ENCODE measurements at regions not wholly inside any gene's neighbourhood (a gene's known extent, or its start where the extent isn't known, plus 50 kb on each side); places are given as distances from the start of the nearest gene placed in this dataset.

DNA sequence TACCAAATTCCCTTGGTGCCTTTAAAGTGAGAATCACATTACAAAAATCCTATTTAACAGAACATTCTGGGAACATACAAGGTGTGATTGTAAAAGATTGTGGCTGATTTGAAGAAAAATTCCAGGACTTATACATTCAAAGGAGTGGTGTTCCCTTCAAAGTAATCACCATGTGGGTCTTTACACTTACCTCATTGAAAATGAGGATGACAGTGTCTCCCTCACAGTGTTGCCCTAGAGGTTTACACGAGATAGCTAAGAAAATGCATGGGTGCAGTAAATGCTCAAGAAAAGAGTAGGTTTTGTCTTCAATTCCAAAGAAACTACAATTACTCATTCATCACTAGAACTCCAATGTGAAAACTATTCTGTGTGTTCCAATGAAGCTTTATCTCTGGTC lies 331.5 kb downstream of the SLC4A3 start:
- Histone ChIP-seq H3K4me3 (ENCODE audit: low read depth, low read length) (no peak overlapping the region), H3K4me1 (ENCODE audit: insufficient read depth) (no peaks in the 10 kb centered on the region), H3K36me3 (ENCODE audit: insufficient read depth) (no peaks in the 10 kb centered on the region), H3K27ac (ENCODE audit: low read depth) (no peak overlapping the region)
- 82% methylated on average over 1 of the region's 1 CpG for WGBS
- no peak for DNase-seq (ENCODE audit: extremely low spot score)

DNA sequence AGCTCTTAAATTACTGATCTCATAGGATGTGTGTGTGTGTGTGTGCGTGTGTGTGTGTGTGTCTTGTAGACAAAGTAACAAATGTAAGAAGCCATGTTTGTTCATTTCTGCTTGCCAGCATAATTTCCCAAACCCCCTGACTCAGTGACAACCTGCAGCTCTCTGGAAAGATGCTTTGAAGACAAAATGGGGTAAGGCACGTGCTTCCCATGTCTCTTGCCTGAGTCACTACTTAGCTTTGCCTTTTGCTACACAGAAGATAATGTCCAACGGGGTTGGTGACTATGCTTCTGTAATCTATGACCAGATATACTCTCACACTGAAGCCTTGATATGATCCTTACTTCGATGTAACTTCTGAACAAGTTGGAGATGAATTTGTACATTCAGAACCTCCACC lies 332.0 kb downstream of the SLC4A3 start:
- WGBS = 74% methylated on average over 4 of the region's 4 CpGs
- H3K36me3 ChIP-seq (ENCODE audit: insufficient read depth) = no peaks in the 10 kb centered on the region

DNA sequence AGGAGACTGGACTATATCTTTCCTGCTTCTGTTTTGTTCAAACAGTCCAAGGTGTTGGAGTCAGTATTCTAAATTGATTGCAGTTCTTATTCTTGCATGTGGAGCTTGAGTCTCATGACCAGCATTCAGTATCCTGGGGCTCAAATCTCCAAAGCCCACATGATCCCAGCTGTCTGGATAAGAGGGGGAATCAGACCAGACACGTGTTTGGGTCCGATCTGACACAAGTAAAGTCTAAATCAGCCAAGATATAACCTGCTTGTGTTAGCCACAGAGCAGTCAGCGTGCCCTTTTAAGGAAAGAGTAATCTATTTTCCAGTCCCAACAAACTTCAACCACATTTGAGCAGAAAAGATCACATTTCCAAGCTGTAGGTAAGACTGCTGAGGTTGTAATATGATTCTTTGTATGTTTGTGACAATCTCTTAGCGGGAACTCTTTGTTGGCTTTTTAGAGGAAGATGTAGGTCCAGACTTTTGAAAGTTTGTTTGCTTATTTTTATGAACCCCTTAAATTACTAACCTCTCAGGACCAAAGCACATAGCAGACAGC lies 334.6 kb downstream of the SLC4A3 start:
- no peak for DNase-seq (ENCODE audit: extremely low spot score)
- no peak overlapping the region for H3K4me3 ChIP-seq (ENCODE audit: low read depth, low read length)
- 45% methylated on average over 4 of the region's 4 CpGs for WGBS
- no peaks in the 10 kb centered on the region for H3K4me1 ChIP-seq (ENCODE audit: insufficient read depth)
- no peaks in the 10 kb centered on the region for H3K36me3 ChIP-seq (ENCODE audit: insufficient read depth)
- H3K27ac ChIP-seq (ENCODE audit: low read depth) = no peak overlapping the region

More for the DNA sequence above, 332.0 kb downstream of the SLC4A3 start:
- Histone ChIP-seq H3K4me3 (ENCODE audit: low read depth, low read length) (no peak overlapping the region), H3K4me1 (ENCODE audit: insufficient read depth) (no peaks in the 10 kb centered on the region), H3K27ac (ENCODE audit: low read depth) (no peak overlapping the region)
- DNase-seq (ENCODE audit: extremely low spot score) = no peak

DNA sequence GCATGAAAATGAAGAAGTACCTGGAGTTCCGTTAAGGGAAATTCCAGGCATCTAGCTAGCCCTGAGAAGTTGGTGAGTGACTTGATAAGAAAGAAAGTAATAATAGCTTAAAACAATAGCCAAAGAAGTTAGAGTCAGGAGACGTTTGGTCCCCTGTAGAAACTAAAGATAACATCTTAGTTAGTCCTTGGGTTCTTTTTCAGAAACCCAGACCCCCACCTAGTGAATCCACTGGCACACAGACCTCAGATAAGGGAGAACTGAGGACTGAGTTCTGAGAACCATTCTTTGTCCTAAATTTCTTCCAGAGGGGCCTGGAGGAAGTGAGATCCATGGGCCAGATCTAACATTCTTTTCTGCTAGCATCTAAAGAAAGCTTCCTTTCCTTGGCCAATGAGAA lies 335.4 kb downstream of the SLC4A3 start:
- DNase-seq (ENCODE audit: extremely low spot score) = no peak

DNA sequence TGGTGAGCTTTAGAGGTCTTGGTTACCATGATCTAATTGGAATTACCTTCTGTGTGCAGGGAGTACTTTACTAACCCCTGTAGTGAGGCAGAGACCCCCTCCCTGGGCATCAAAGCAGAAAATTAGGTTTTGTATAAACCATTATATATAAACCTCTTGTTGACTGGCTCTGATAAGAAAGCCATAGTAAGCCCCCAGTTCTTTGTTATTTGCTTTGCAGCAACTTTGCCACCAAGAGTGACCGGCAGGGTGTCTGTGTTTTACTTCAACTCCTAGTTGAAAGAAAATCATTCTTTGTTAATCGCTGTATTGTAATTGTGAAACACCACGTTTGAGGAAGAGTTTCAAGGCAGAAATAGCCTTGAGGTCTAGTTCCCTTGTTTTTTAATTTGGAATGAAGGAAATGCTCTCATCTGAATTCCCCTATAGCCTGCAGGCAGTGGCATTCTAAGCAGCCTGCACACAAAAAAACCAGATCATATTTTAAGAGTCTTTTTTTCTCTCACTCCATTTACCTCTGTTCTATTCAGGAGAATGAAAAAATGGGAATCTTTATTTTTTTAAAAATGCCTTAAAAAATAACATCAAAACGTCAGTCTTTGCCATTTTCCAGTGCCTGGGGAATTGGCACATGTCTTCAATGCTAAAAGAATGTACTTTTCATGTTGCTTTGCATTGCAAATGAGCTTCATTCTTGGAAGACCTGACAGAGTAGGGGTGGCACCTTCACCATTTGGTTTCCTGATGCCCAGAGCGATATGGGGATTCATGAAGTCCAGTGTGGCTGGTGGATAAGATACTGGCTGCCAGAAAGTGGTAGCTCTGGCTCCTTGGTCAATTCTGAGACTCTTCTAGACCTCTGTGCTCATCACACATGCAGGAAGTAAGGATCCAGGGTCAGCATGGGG lies 338.1 kb downstream of the SLC4A3 start:
- no peaks in the 10 kb centered on the region for H3K36me3 ChIP-seq (ENCODE audit: insufficient read depth)
- no peak for DNase-seq (ENCODE audit: extremely low spot score)
- no peaks in the 10 kb centered on the region for H3K4me1 ChIP-seq (ENCODE audit: insufficient read depth)
- no peak overlapping the region for H3K27ac ChIP-seq (ENCODE audit: low read depth)
- no peak overlapping the region for H3K4me3 ChIP-seq (ENCODE audit: low read depth, low read length)
- WGBS = 63% methylated on average over 5 of the region's 5 CpGs

More for the DNA sequence above, 335.4 kb downstream of the SLC4A3 start:
- Histone ChIP-seq H3K4me1 (ENCODE audit: insufficient read depth) (no peaks in the 10 kb centered on the region), H3K4me3 (ENCODE audit: low read depth, low read length) (no peak overlapping the region), H3K27ac (ENCODE audit: low read depth) (no peak overlapping the region), H3K36me3 (ENCODE audit: insufficient read depth) (no peaks in the 10 kb centered on the region)
- WGBS = 91% methylated on average over 2 of the region's 2 CpGs

DNA sequence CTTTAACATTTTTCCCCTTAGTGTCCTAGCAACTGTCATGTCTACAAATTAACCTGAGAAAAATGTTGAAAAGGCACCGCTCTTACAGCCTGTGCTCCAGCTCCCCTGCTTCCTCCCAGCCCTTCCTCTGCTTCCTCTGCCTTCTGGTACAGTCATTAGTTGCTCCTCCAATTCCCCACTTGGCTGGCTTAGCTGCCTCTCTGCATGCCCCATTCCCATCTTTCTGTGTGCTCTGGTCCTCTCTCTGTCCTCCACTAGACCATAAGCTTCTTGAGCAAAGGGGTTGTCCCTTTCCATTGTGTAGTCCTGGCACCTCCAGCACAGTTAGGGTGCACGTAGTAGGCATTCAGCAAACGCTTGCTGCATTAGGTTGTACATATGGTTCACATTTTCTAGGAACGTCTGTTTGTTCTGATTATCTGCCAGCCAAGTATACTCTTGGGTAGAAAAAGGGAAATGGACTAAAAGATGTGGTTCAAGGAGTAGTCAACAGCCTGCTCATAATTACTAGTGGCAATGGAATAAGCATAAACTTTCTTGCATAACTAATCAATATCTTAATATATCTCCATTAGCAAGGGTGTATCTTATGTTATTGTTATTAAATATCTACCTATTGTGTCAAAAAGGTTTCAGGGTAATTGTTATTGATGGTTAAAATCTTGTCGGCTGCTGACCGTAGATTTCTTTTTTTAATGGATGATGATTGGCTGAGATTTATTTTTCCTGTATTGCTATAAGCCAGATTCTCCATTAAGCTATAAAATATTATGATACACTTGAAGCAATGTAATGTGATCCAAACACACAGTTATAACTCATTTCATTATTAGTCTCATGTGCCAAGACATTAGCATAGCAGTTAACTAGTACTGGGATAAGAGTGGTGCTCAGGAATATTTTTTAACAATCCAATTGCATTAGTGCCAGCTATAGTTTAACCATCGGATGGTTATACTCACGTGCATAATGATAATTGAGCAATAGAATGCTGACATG lies 340.1 kb downstream of the SLC4A3 start:
- no peaks in the 10 kb centered on the region for H3K4me1 ChIP-seq (ENCODE audit: insufficient read depth)
- 65% methylated on average over 8 of the region's 8 CpGs for WGBS
- H3K4me3 ChIP-seq (ENCODE audit: low read depth, low read length) = no peak overlapping the region
- DNase-seq (ENCODE audit: extremely low spot score) = peak; percentile 23
- no peaks in the 10 kb centered on the region for H3K36me3 ChIP-seq (ENCODE audit: insufficient read depth)
- H3K27ac ChIP-seq (ENCODE audit: low read depth) = no peak overlapping the region

DNA sequence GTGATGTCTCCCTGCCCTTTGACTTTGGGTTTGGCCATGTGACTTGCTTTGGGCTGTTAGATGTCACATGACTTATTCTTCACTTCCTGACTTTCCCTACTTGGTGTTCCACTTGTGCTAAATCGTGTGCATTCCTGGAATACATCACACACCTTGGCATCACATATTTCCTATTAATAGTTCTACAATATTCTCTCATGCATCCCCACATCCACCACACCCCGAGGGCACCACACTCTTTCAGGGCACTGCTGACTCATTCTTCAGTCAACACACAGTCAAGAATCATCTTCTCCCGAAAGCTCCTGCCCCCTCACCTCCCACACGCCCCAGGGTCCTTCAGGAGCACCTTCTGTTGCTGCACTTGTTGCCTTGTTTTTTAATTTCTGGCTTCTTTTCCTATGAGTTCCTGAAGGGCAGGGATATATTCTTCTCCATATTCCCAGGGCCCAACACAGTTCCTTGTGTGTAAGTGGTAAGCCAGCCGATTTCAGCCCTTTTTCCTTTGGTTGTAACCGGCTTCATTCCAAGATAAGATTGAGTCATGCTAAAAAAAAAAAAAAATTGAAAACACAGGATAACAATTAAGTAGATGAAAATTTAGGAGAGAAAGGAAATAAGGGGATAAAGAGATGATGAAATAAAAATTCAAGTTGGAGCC lies 341.4 kb downstream of the SLC4A3 start:
- Histone ChIP-seq H3K36me3 (ENCODE audit: insufficient read depth) (no peaks in the 10 kb centered on the region), H3K27ac (ENCODE audit: low read depth) (no peak overlapping the region), H3K4me3 (ENCODE audit: low read depth, low read length) (no peak overlapping the region), H3K4me1 (ENCODE audit: insufficient read depth) (no peaks in the 10 kb centered on the region)
- DNase-seq (ENCODE audit: extremely low spot score) = no peak
- WGBS = 87% methylated on average over 6 of the region's 6 CpGs

DNA sequence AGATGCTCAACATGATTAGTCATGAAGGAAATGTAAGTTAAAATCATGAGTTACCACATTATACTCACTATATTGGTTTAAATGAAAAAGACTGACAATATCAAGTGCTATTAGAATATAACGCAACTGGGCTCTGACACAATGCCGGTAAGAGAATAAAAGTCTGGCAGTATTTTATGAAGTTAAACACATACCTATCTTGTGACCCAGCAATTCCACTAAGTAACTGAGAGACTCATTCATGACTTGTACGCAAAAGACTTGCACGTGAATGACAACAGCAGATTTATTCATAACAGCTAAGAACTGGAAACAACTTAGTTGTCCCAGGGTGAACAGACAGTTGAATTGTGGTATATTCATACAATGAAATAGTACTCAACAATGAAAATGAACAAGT lies 342.1 kb downstream of the SLC4A3 start:
- no peaks in the 10 kb centered on the region for H3K36me3 ChIP-seq (ENCODE audit: insufficient read depth)
- no peak overlapping the region for H3K27ac ChIP-seq (ENCODE audit: low read depth)
- WGBS = 86% methylated on average over 4 of the region's 4 CpGs
- H3K4me1 ChIP-seq (ENCODE audit: insufficient read depth) = no peaks in the 10 kb centered on the region
- no peak overlapping the region for H3K4me3 ChIP-seq (ENCODE audit: low read depth, low read length)
- DNase-seq (ENCODE audit: extremely low spot score) = no peak

DNA sequence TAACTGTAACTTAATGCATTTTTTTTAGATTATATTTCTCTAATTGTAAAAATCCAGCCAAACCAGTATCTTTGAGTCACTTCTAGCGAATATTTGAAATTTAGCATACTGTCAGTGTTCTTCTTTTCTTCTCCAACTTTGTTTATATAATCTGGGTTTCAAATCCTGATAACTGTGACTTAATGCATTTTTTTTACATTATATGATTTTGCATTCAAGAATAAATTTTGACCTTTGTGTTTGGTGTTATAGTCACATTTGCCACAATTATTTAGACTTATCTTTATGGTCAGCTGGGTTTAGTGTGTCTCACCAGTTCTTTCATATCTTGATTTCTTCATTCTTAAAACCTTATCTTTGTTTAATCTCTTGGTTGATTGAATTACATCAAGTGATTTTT lies 345.7 kb downstream of the SLC4A3 start:
- WGBS = 64% methylated on average over 1 of the region's 1 CpG
- no peak overlapping the region for H3K4me3 ChIP-seq (ENCODE audit: low read depth, low read length)
- no peaks in the 10 kb centered on the region for H3K4me1 ChIP-seq (ENCODE audit: insufficient read depth)
- no peaks in the 10 kb centered on the region for H3K36me3 ChIP-seq (ENCODE audit: insufficient read depth)
- no peak for DNase-seq (ENCODE audit: extremely low spot score)
- no peak overlapping the region for H3K27ac ChIP-seq (ENCODE audit: low read depth)

DNA sequence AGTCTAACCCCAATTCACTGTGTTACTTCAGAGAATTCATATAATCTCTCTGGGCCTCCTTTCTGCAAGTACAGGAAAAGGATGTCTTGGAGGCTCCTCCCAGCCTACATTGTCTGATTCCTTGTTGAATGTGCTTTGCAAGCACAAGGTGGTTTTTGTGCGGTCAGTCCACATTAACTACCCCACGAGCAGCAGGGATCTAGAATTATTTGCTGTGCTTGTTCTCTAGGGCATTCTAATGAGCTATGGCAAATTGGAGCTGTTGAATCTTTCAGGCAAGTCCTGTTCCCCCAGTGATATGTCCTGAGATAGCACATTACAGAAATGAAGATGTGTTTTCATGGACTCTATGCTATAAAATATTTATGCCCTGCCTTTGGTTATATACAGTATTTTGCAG lies 349.4 kb downstream of the SLC4A3 start:
- H3K4me3 ChIP-seq (ENCODE audit: low read depth, low read length) = no peak overlapping the region
- no peaks in the 10 kb centered on the region for H3K4me1 ChIP-seq (ENCODE audit: insufficient read depth)
- no peak for DNase-seq (ENCODE audit: extremely low spot score)
- 74% methylated on average over 2 of the region's 2 CpGs for WGBS
- no peak overlapping the region for H3K27ac ChIP-seq (ENCODE audit: low read depth)
- H3K36me3 ChIP-seq (ENCODE audit: insufficient read depth) = no peaks in the 10 kb centered on the region

DNA sequence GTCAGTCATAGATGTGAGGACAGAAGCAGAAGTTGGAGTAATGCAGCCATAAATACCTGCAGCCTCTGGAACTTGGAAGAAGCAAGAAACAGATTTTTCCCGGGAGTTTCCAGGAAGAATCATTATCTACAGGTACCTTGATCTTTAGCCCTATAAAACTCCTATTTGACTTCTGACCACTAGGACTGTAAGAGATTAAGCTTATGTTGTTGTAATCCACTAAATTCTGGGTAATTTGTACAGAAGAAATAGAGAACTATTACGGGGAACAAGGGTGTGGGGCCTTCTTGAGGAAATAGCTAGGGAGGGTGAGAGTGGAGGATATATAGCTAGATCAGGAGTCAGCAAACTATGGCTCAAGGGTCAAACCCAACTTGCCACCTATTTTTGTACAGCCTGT lies 353.2 kb downstream of the SLC4A3 start:
- 48% methylated on average over 2 of the region's 2 CpGs for WGBS

DNA sequence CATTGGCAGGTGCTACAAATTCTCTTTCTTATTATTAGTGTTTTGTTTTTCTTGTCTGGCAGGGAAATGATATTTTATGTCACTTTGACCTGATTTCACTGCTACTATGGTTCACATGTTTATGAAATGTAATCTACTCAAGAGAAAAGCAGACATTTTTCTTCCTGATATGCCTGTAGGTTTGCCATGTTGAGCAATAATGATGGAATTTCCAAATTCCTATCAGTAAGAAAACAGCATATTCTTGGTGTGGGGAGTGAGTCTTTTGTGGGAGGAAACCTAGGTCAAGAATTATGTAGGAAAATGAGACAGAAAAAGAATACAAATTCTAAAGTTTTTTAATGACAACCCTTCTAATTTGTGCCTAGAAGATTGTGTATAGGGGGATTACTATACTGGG lies 356.4 kb downstream of the SLC4A3 start:
- H3K4me1 ChIP-seq (ENCODE audit: insufficient read depth) = no peaks in the 10 kb centered on the region
- no peak for DNase-seq (ENCODE audit: extremely low spot score)
- no peak overlapping the region for H3K27ac ChIP-seq (ENCODE audit: low read depth)
- no peak overlapping the region for H3K4me3 ChIP-seq (ENCODE audit: low read depth, low read length)
- H3K36me3 ChIP-seq (ENCODE audit: insufficient read depth) = no peaks in the 10 kb centered on the region

More for the DNA sequence above, 353.2 kb downstream of the SLC4A3 start:
- no peaks in the 10 kb centered on the region for H3K4me1 ChIP-seq (ENCODE audit: insufficient read depth)
- no peak overlapping the region for H3K27ac ChIP-seq (ENCODE audit: low read depth)
- H3K36me3 ChIP-seq (ENCODE audit: insufficient read depth) = no peaks in the 10 kb centered on the region
- DNase-seq (ENCODE audit: extremely low spot score) = no peak
- no peak overlapping the region for H3K4me3 ChIP-seq (ENCODE audit: low read depth, low read length)

DNA sequence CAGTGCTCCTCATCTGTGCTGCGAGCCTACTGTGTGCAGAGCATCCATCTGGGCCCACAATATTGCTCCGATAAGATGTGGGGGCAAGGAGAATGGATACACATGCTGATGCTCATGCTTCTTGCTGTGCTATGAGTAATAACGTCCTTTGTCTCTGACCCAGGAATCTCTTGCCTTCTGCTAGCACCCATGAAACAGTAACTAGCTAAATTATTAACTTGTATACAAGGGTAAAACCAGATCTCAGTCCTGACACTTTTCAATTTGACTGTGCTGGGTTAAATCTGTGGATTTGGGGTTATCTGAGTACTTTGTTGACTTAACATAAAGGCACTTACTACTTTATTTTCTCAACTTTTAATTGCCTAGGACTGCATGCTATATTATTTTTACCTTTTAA lies 357.6 kb downstream of the SLC4A3 start:
- DNase-seq (ENCODE audit: extremely low spot score) = no peak
- Histone ChIP-seq H3K4me3 (ENCODE audit: low read depth, low read length) (no peak overlapping the region), H3K27ac (ENCODE audit: low read depth) (no peak overlapping the region), H3K4me1 (ENCODE audit: insufficient read depth) (no peaks in the 10 kb centered on the region), H3K36me3 (ENCODE audit: insufficient read depth) (no peaks in the 10 kb centered on the region)
- WGBS = 88% methylated on average over 3 of the region's 3 CpGs
